ENCODE measurements at regions not wholly inside any gene's neighbourhood (a gene's known extent, or its start where the extent isn't known, plus 50 kb on each side); places are given as distances from the start of the nearest gene placed in this dataset.

GRCh38 chr6:167497428-167498056, 172.7 kb downstream of the TTLL2 start (continued):
- TF ChIP-seq ARID5B (CRISPR knock-in tag; IDR thresholded peaks at IDR 0.05) (peak; percentile 95), ZNF761 (CRISPR knock-in tag; conservative IDR thresholded peaks at IDR 0.05) (no peak), SRY (CRISPR knock-in tag; IDR thresholded peaks at IDR 0.05) (no peak), ELF1 (CRISPR knock-in tag; IDR thresholded peaks at IDR 0.05) (peak; percentile 45; the same call in 1 of the 2 replicates), HIC2 (CRISPR knock-in tag; IDR thresholded peaks at IDR 0.05; ENCODE audit: low read depth) (no peak), ZNF431 (CRISPR knock-in tag; IDR thresholded peaks at IDR 0.05; ENCODE audit: borderline replicate concordance, low read depth) (no peak), UBTF (CRISPR knock-in tag; IDR thresholded peaks at IDR 0.05) (no peak; the same call in 1 of the 2 replicates), ZSCAN12 (CRISPR knock-in tag; IDR thresholded peaks at IDR 0.05) (no peak), ZFP36L2 (CRISPR knock-in tag; IDR thresholded peaks at IDR 0.05) (no peak), ZBTB7A (CRISPR knock-in tag; IDR thresholded peaks at IDR 0.05) (no peak), WIZ (CRISPR knock-in tag; IDR thresholded peaks at IDR 0.05) (no peak), GMEB2 (CRISPR knock-in tag; IDR thresholded peaks at IDR 0.05; ENCODE audit: low read depth) (no peak), CSRNP2 (CRISPR knock-in tag; conservative IDR thresholded peaks at IDR 0.05; ENCODE audit: low read depth) (no peak), CHCHD3 (CRISPR knock-in tag; IDR thresholded peaks at IDR 0.05) (no peak), KAT8 (CRISPR knock-in tag; IDR thresholded peaks at IDR 0.05) (peak; percentile 82), IRF9 (CRISPR knock-in tag; IDR thresholded peaks at IDR 0.05; ENCODE audit: borderline replicate concordance) (no peak), SIX1 (CRISPR knock-in tag; IDR thresholded peaks at IDR 0.05; ENCODE audit: borderline replicate concordance) (peak; percentile 86), MATR3 (CRISPR knock-in tag; IDR thresholded peaks at IDR 0.05) (no peak)
